IMR-90 (cell line): ENCODE measurements at regions not wholly inside any gene's neighbourhood (a gene's known extent, or its start where the extent isn't known, plus 50 kb on each side); places are given as distances from the start of the nearest gene placed in this dataset.

Source experiments
- BHLHE40 ChIP-seq: fragments of 150-350 bp; IDR thresholded peaks from 2 replicates; pipeline ENCODE4 v1.6.1; 2016; ENCODE audit warnings: mild to moderate bottlenecking, low read depth, low read length
- CEBPB ChIP-seq: IDR thresholded peaks from 2 replicates; pipeline ENCODE4 v1.6.1; 2012; ENCODE audit warnings: low read depth, low read length, improper control_type of control experiment
- CTCF ChIP-seq: conservative IDR thresholded peaks from 2 replicates; pipeline ENCODE4 v1.5.1; 2012; ENCODE audit warnings: mild to moderate bottlenecking, low read depth, low read length, improper control_type of control experiment
- POLR2A ChIP-seq: IDR thresholded peaks from 2 replicates; pipeline ENCODE4 v1.6.1; 2012; ENCODE audit warnings: mild to moderate bottlenecking, low read depth, low read length
- RAD21 ChIP-seq: IDR thresholded peaks from 2 replicates; pipeline ENCODE4 v1.6.1; 2012; ENCODE audit warnings: low read length, improper control_type of control experiment

- TF ChIP-seq BHLHE40: no peak
- TF ChIP-seq POLR2A: no peak
- no peak for TF ChIP-seq CTCF
- no peak for TF ChIP-seq CEBPB
- TF ChIP-seq RAD21: no peak
Observed at GRCh38 chr1:188363943-188364342, 1535.2 kb downstream of the PLA2G4A start.
